ENCODE measurements at regions not wholly inside any gene's neighbourhood (a gene's known extent, or its start where the extent isn't known, plus 50 kb on each side); places are given as distances from the start of the nearest gene placed in this dataset.

GRCh38 chr2:203802342-203803052 is 65.1 kb upstream of the CTLA4 start:
- Mint-ChIP-seq H3K36me3 (ENCODE audit: insufficient read depth, unreplicated experiment) (peaks cover 11% of the 10 kb centered on the region), H3K4me1 (ENCODE audit: low read depth, unreplicated experiment) (peaks cover 48% of the 10 kb centered on the region), H3K4me3 (ENCODE audit: low read depth, unreplicated experiment) (no peak overlapping the region), H3K27ac (ENCODE audit: unreplicated experiment) (peak overlapping the region; percentile 35), H3K9me3 (ENCODE audit: low read depth, unreplicated experiment) (peaks cover 2% of the 10 kb centered on the region), H3K27me3 (ENCODE audit: unreplicated experiment) (no peaks in the 10 kb centered on the region)
- no peak for TF ChIP-seq CTCF (IDR thresholded peaks at IDR 0.05; ENCODE audit: unreplicated experiment)
- CTCF ChIA-PET = interaction anchor here (2.4 kb wide), 1 partner anchor 13 kb away, joined by 5 read pairs; no protein-coding TSS in a partner anchor
- intact Hi-C loops (cut with micrococcal nuclease; ENCODE audit: unreplicated experiment) = no loop called here
- DNase-seq = no peak
- no TSS peak for BruUV-seq (replicated peaks)

- TF ChIP-seq CTCF (IDR thresholded peaks at IDR 0.05; ENCODE audit: unreplicated experiment) = no peak
- no peak overlapping the region for H3K4me3 Mint-ChIP-seq (ENCODE audit: low read depth, unreplicated experiment)
- peak overlapping the region; percentile 35 for H3K27ac Mint-ChIP-seq (ENCODE audit: unreplicated experiment)
- no peak for DNase-seq
- H3K36me3 Mint-ChIP-seq (ENCODE audit: insufficient read depth, unreplicated experiment) = peaks cover 15% of the 10 kb centered on the region
- BruUV-seq (replicated peaks) = no TSS peak
- H3K4me1 Mint-ChIP-seq (ENCODE audit: low read depth, unreplicated experiment) = peaks cover 53% of the 10 kb centered on the region
- CTCF ChIA-PET = interaction anchor here (2.4 kb wide), 1 partner anchor 12 kb away, joined by 5 read pairs; no protein-coding TSS in a partner anchor
- intact Hi-C loops (cut with micrococcal nuclease; ENCODE audit: unreplicated experiment) = no loop called here
- no peaks in the 10 kb centered on the region for H3K27me3 Mint-ChIP-seq (ENCODE audit: unreplicated experiment)
- H3K9me3 Mint-ChIP-seq (ENCODE audit: low read depth, unreplicated experiment) = peaks cover 2% of the 10 kb centered on the region
Measured at GRCh38 chr2:203803053-203803429, 64.5 kb upstream of the CTLA4 start.

GRCh38 chr2:203804070-203804469 is 63.5 kb upstream of the CTLA4 start:
- CTCF ChIA-PET = interaction anchor here (0.8 to 2.4 kb wide), 2 partner anchors 11 to 156 kb away, joined by 3 to 5 read pairs; no protein-coding TSS in a partner anchor
- no peak overlapping the region for H3K4me3 Mint-ChIP-seq (ENCODE audit: low read depth, unreplicated experiment)
- H3K27me3 Mint-ChIP-seq (ENCODE audit: unreplicated experiment) = no peaks in the 10 kb centered on the region

GRCh38 chr2:203804764-203805485 is 62.6 kb upstream of the CTLA4 start:
- no peaks in the 10 kb centered on the region for H3K27me3 Mint-ChIP-seq (ENCODE audit: unreplicated experiment)
- DNase-seq = no peak
- H3K27ac Mint-ChIP-seq (ENCODE audit: unreplicated experiment) = peak overlapping the region; percentile 35
- CTCF ChIA-PET = interaction anchor here (2.4 kb wide), 1 partner anchor 10 kb away, joined by 5 read pairs; no protein-coding TSS in a partner anchor
- BruUV-seq (replicated peaks) = no TSS peak
- peaks cover 2% of the 10 kb centered on the region for H3K9me3 Mint-ChIP-seq (ENCODE audit: low read depth, unreplicated experiment)
- TF ChIP-seq CTCF (IDR thresholded peaks at IDR 0.05; ENCODE audit: unreplicated experiment) = no peak
- intact Hi-C loops (cut with micrococcal nuclease; ENCODE audit: unreplicated experiment) = no loop called here
- peaks cover 16% of the 10 kb centered on the region for H3K36me3 Mint-ChIP-seq (ENCODE audit: insufficient read depth, unreplicated experiment)
- peak overlapping the region; percentile 14 for H3K4me3 Mint-ChIP-seq (ENCODE audit: low read depth, unreplicated experiment)
- H3K4me1 Mint-ChIP-seq (ENCODE audit: low read depth, unreplicated experiment) = peaks cover 72% of the 10 kb centered on the region

More at GRCh38 chr2:203804070-203804469, 63.5 kb upstream of the CTLA4 start:
- Mint-ChIP-seq H3K9me3 (ENCODE audit: low read depth, unreplicated experiment) (peaks cover 2% of the 10 kb centered on the region), H3K27ac (ENCODE audit: unreplicated experiment) (peak overlapping the region; percentile 35), H3K4me1 (ENCODE audit: low read depth, unreplicated experiment) (peaks cover 63% of the 10 kb centered on the region), H3K36me3 (ENCODE audit: insufficient read depth, unreplicated experiment) (peaks cover 16% of the 10 kb centered on the region)
- no peak for TF ChIP-seq CTCF (IDR thresholded peaks at IDR 0.05; ENCODE audit: unreplicated experiment)
- intact Hi-C loops (cut with micrococcal nuclease; ENCODE audit: unreplicated experiment) = no loop called here
- no TSS peak for BruUV-seq (replicated peaks)
- peak; percentile 70 for DNase-seq
